ENCODE measurements at regions not wholly inside any gene's neighbourhood (a gene's known extent, or its start where the extent isn't known, plus 50 kb on each side); places are given as distances from the start of the nearest gene placed in this dataset.

- DNase-seq (no peak), ATAC-seq (ENCODE audit: low read depth) (no peak)
- H3K27me3 ChIP-seq (replicated peaks in 1 of 4; ENCODE audit: control extremely low read depth in 1 of 4, control insufficient read depth in 3 of 4, insufficient read depth in 4 of 4, low read length in 3 of 4): no peaks in the 10 kb centered on the region
- H3K4me1 ChIP-seq (ENCODE audit: control insufficient read depth in 2 of 2, insufficient read depth in 2 of 2, low read length in 2 of 2): no peaks in the 10 kb centered on the region
- no peaks in the 10 kb centered on the region for H3K79me2 ChIP-seq (ENCODE audit: control insufficient read depth, insufficient read depth, low read length)
- CTCF ChIA-PET: no interaction called here
- no peak overlapping the region for H3K9ac ChIP-seq (ENCODE audit: low read length)
- TF ChIP-seq CTCF (IDR thresholded peaks at IDR 0.05): no peak
- no peak for TF ChIP-seq EZH2 (IDR thresholded peaks at IDR 0.05; ENCODE audit: borderline replicate concordance, insufficient read depth, low read depth, low read length, poor library complexity, severe bottlenecking)
- Mint-ChIP-seq H3K9me3 (ENCODE audit: insufficient read depth) (no peaks in the 10 kb centered on the region), H3K4me3 (no peak overlapping the region), H3K27ac (no peak overlapping the region), H3K27me3 (no peaks in the 10 kb centered on the region), H3K4me1 (no peaks in the 10 kb centered on the region)
- no peak overlapping the region for H3K27ac ChIP-seq (ENCODE audit: low read length in 2 of 2)
- H3K4me2 ChIP-seq (replicated peaks; ENCODE audit: low read depth, low read length, poor library complexity, severe bottlenecking): no peak overlapping the region
- no peak overlapping the region for H2AFZ ChIP-seq (ENCODE audit: insufficient read depth, low read depth, low read length, poor library complexity, severe bottlenecking)
- no peaks in the 10 kb centered on the region for H3K36me3 ChIP-seq (replicated peaks in 1 of 2; ENCODE audit: control extremely low read depth in 1 of 2, control insufficient read depth in 1 of 2, extremely low read depth in 1 of 2, insufficient read depth in 2 of 2, low read length in 1 of 2)
- no peak overlapping the region for H3K4me3 ChIP-seq (ENCODE audit: control extremely low read depth in 1 of 5, extremely low read depth in 1 of 5, insufficient read depth in 1 of 5, low read depth in 2 of 5, low read length in 4 of 5)
- POLR2A ChIA-PET: no interaction called here
- no peaks in the 10 kb centered on the region for H4K20me1 ChIP-seq (ENCODE audit: control insufficient read depth, insufficient read depth, low read length, poor library complexity, severe bottlenecking)
- WGBS (ENCODE audit: insufficient coverage): 89% methylated on average over 3 of the region's 5 CpGs
- H3K9me3 ChIP-seq (ENCODE audit: control extremely low read depth in 1 of 3, control insufficient read depth in 2 of 3, insufficient read depth in 1 of 3, low read length in 2 of 3): peaks cover 0 to 5% (median 0%) of the 10 kb centered on the region in 3 donors
- intact Hi-C loops (cut with micrococcal nuclease): no loop called here
These were observed 318.7 kb downstream of the RMST start for GRCh38 chr12:97781342-97781741.

DNA sequence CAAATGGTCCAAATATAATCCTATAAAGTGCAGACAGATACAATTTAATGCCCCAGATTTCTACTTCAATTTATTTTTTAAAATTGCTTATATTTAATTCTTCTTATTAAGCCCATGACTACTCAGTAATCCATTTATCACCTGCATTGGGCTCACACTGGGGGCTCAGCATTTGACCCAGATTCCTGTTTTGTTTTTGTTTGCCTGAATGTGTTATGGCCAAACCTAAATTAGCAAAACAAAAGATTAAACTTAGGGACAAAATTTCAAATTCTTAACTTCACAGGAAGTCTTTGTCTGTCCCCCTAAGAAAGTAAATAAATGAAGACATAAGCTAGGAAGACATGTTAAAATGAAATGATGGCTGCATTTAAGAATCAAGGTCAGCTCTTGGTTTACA lies 322.3 kb downstream of the RMST start:
- Histone ChIP-seq H3K36me3 (replicated peaks in 1 of 2; ENCODE audit: control extremely low read depth in 1 of 2, control insufficient read depth in 1 of 2, extremely low read depth in 1 of 2, insufficient read depth in 2 of 2, low read length in 1 of 2) (no peaks in the 10 kb centered on the region), H3K4me1 (ENCODE audit: control insufficient read depth in 2 of 2, insufficient read depth in 2 of 2, low read length in 2 of 2) (no peaks in the 10 kb centered on the region), H3K4me3 (ENCODE audit: control extremely low read depth in 1 of 5, extremely low read depth in 1 of 5, insufficient read depth in 1 of 5, low read depth in 2 of 5, low read length in 4 of 5) (no peak overlapping the region), H3K27me3 (replicated peaks in 1 of 4; ENCODE audit: control extremely low read depth in 1 of 4, control insufficient read depth in 3 of 4, insufficient read depth in 4 of 4, low read length in 3 of 4) (no peaks in the 10 kb centered on the region), H3K79me2 (ENCODE audit: control insufficient read depth, insufficient read depth, low read length) (no peaks in the 10 kb centered on the region), H3K27ac (ENCODE audit: low read length in 2 of 2) (no peak overlapping the region), H2AFZ (ENCODE audit: insufficient read depth, low read depth, low read length, poor library complexity, severe bottlenecking) (no peak overlapping the region), H3K9ac (ENCODE audit: low read length) (no peak overlapping the region), H3K9me3 (ENCODE audit: control extremely low read depth in 1 of 3, control insufficient read depth in 2 of 3, insufficient read depth in 1 of 3, low read length in 2 of 3) (no peaks in the 10 kb centered on the region), H3K4me2 (replicated peaks; ENCODE audit: low read depth, low read length, poor library complexity, severe bottlenecking) (no peak overlapping the region), H4K20me1 (ENCODE audit: control insufficient read depth, insufficient read depth, low read length, poor library complexity, severe bottlenecking) (no peaks in the 10 kb centered on the region)
- Mint-ChIP-seq H3K9me3 (ENCODE audit: insufficient read depth) (peaks cover 3% of the 10 kb centered on the region), H3K4me1 (no peaks in the 10 kb centered on the region), H3K27me3 (no peaks in the 10 kb centered on the region), H3K27ac (no peak overlapping the region), H3K4me3 (no peak overlapping the region)
- ChIA-PET POLR2A (no interaction called here), CTCF (no interaction called here)
- intact Hi-C loops (cut with micrococcal nuclease): no loop called here
- ATAC-seq (ENCODE audit: low read depth) (no peak), DNase-seq (no peak)
- TF ChIP-seq CTCF (IDR thresholded peaks at IDR 0.05): no peak
- no peak for TF ChIP-seq EZH2 (IDR thresholded peaks at IDR 0.05; ENCODE audit: borderline replicate concordance, insufficient read depth, low read depth, low read length, poor library complexity, severe bottlenecking)
